Thymus (tissue), 11 donors: ENCODE measurements at regions not wholly inside any gene's neighbourhood (a gene's known extent, or its start where the extent isn't known, plus 50 kb on each side); places are given as distances from the start of the nearest gene placed in this dataset.
"Not testable (repeated sequence)": the region's sequence is repeated elsewhere in the genome, so short reads cannot be mapped to it uniquely, and the experiment has no call there.

Experiments used
- DNase-seq, 9 donors: peaks; one replicate each; pipeline ENCODE4 v3.0.0-alpha.2; 2013; ENCODE audit warnings: low spot score in 9 of 9, low read depth in 6 of 9, missing footprints in 1 of 9
- H3K27ac ChIP-seq, 2 donors: one replicate each; pipeline ENCODE4 v1.5.1; 2013; ENCODE audit warnings: control low read depth in 1 of 2, low read depth in 1 of 2, low read length in 1 of 2, mild to moderate bottlenecking in 1 of 2, moderate library complexity in 1 of 2
- H3K27me3 ChIP-seq, 2 donors: one replicate each; pipeline ENCODE4 v1.5.1; 2013; ENCODE audit warnings: low read length in 1 of 2; ENCODE audit not compliant: control insufficient read depth in 2 of 2, insufficient read depth in 1 of 2
- H3K36me3 ChIP-seq, 2 donors: one replicate each; pipeline ENCODE4 v1.5.1; 2013; ENCODE audit warnings: low read length in 1 of 2, mild to moderate bottlenecking in 1 of 2, moderate library complexity in 1 of 2; ENCODE audit not compliant: control insufficient read depth in 2 of 2, insufficient read depth in 2 of 2
- H3K4me1 ChIP-seq, 2 donors: one replicate each; pipeline ENCODE4 v1.5.1; 2013; ENCODE audit warnings: low read length in 2 of 2; ENCODE audit not compliant: control insufficient read depth in 2 of 2, insufficient read depth in 2 of 2
- H3K4me3 ChIP-seq, 2 donors: one replicate each; pipeline ENCODE4 v1.5.1; 2013; ENCODE audit warnings: low read length in 2 of 2, control low read depth in 1 of 2, mild to moderate bottlenecking in 1 of 2
- H3K9me3 ChIP-seq, 2 donors: one replicate each; pipeline ENCODE4 v1.5.1; 2013; ENCODE audit warnings: low read length in 1 of 2, mild to moderate bottlenecking in 1 of 2; ENCODE audit not compliant: control insufficient read depth in 2 of 2, insufficient read depth in 1 of 2
- WGBS: extraction: QIAGEN DNeasy Blood & Tissue Kit; methylation state at CpG from one replicate; pipeline ENCODE4 v1.1.7; 2013; 5-methylcytosine and 5-hydroxymethylcytosine counted together
- donor health status: healthy.

DNA sequence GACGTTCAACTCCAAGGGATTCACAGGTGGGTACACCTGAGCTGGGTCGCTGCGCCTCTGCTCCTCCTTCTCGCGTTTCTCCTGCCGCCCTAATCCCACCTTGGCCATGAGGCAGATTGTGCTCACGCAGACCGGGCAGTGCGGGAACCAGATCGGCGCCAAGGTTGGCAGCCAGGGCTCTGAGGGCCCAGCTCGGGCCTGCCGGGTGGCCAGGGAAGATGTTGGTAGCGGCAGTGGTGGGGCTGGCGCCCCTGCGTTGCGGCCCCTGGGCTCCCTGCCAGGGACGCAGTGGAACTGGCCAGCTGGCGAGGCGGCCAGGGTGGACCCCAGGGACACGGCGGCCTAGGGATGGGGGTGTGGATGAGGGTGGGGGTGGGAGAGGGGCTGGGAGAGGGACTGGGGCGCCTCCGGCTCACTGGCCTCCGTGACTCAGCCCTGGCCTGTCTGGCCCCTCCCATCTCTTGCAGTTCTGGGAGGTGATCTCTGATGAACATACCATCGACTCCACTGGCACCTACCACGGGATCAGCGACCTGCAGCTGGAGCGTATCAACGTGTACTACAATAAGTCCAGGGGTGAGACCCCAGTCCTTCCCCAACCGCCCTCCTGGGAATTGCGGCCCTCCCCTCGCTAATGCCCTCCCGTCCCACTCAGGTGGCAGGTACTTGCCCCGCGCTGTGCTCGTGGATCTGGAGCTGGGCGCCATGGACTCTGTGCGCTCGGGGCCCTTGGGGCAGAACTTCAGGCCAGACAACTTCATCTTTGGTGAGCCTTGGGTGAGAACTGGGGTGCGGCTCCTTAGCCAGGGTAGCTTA lies 114.9 kb upstream of the ALG10B start:
- 95% methylated on average over 41 of the region's 41 CpGs for WGBS
- Histone ChIP-seq H3K9me3 (peaks cover 1 to 45% of the 10 kb centered on the region in 2 donors), H3K27me3 (no peaks in the 10 kb centered on the region), H3K4me1 (no peaks in the 10 kb centered on the region), H3K36me3 (no peaks in the 10 kb centered on the region), H3K4me3 (no peak overlapping the region), H3K27ac (no peak overlapping the region)
- DNase-seq: no peak

DNA sequence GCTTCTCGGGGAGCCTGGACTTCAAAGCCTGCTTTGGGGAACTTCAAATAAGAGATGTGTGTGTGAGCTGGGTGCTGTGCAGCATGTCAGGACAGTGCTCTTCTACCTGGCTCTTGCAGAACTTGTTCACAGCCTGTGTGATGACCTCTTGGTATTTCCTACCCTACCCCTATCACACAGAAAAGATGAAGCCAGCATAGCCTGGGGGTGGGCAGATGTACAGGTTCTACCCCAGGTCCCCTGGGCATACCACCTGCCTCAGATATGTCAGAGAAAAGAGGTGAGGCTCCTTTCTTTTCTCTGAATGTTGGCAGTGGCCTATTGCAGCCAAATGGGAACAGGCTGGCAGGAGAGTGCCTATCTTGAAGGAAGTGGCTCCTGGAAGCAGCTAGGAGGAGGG lies 111.7 kb upstream of the ALG10B start:
- 94% methylated on average over 1 of the region's 1 CpG for WGBS
- Histone ChIP-seq H3K9me3 (peaks cover 1 to 46% of the 10 kb centered on the region in 2 donors), H3K4me3 (no peak overlapping the region), H3K27ac (no peak overlapping the region), H3K4me1 (no peaks in the 10 kb centered on the region), H3K36me3 (no peaks in the 10 kb centered on the region), H3K27me3 (no peaks in the 10 kb centered on the region)
- DNase-seq: no peak

DNA sequence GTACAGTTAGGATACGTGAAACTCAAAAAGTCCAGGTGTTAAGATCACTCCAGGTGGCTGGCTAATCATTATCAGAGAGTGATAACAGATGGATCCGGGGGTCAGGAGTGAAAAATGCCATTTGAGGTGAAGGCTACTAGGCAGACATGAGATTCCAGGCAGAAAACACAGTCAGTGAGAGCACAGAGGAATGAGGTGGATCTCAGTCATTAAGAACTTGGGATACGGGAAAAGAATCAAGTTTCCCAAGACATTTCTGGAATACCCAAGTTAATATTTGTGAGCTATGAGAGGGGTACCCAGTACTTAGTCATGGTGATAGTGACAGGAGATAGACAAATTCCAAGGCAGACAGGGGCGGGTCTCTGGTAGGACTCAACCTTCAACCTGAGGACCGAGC lies 94.6 kb upstream of the ALG10B start:
- Histone ChIP-seq H3K4me3 (no peak overlapping the region), H3K27me3 (no peaks in the 10 kb centered on the region), H3K9me3 (peaks cover 0 to 4% of the 10 kb centered on the region in 2 donors), H3K27ac (no peak overlapping the region), H3K36me3 (no peaks in the 10 kb centered on the region), H3K4me1 (no peaks in the 10 kb centered on the region)
- DNase-seq: no peak
- whole genome bisulfite sequencing: 81% methylated on average over 5 of the region's 5 CpGs

DNA sequence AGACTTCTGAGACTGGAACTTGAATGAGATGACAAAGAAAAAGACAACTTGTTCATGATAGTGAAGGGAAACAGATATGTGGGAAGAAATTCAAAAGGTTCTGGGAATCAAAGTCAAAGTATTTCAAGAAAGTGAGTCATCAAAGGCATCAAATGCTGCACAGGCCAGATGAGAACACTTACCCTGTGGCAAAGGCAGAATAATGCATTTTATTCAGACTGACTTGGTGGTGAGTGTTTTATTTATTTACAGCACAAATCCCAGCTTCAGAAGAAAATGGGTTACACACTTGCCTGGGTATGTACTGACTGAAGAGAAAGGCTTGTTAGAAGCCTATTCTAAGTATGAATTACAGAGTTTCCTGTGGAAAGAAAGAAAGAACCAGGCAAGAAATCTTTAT lies 78.2 kb upstream of the ALG10B start:
- not testable (repeated sequence) for H3K4me3 ChIP-seq, H3K9me3 ChIP-seq, DNase-seq, H3K27me3 ChIP-seq, H3K36me3 ChIP-seq, H3K4me1 ChIP-seq, H3K27ac ChIP-seq

DNA sequence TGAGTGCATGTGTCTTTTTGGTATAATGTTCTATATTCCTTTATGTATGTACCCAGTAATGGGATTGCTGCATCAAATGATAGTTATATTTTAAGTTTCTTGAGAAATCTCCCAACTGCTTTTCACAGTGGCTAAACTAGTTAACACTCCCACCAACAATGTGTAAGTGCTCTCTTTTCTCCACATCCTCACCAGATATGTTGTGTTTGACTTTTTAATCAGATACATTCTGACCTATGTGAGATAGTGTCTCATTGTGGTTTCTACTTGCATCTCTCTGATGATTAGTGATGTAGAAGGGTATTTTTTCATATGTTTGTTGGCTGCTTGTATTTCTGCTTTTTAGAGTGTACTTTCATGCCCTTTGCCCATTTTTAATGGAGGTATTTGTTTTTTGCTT lies 62.8 kb upstream of the ALG10B start:
- no peaks in the 10 kb centered on the region for H3K4me1 ChIP-seq
- H3K36me3 ChIP-seq: no peaks in the 10 kb centered on the region
- no peak overlapping the region for H3K4me3 ChIP-seq
- no peak overlapping the region for H3K27ac ChIP-seq
- DNase-seq: no peak
- no peaks in the 10 kb centered on the region for H3K27me3 ChIP-seq
- peaks cover 0 to 4% of the 10 kb centered on the region in 2 donors for H3K9me3 ChIP-seq

DNA sequence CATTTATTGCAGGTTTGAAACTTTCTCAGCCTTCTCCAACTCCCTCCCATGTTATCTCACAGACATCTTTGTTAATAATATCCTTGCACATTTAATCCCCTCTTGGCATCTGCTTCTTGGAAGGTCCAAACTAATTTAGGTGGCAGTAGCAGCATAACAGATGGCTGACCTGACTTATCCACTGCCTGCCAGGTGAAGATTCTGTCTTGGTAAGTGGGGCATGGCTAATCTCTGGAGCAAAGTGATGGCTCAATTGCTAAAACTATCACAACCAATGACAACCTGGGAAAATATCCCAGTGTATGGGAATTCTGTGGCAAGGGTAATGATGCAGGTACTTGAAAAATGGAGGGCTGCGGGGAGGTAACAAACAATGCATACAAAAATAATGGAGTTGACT lies 58.2 kb upstream of the ALG10B start:
- no peak for DNase-seq
- Histone ChIP-seq H3K4me3 (no peak overlapping the region), H3K4me1 (no peaks in the 10 kb centered on the region), H3K9me3 (peaks cover 1 to 9% of the 10 kb centered on the region in 2 donors), H3K27ac (no peak overlapping the region), H3K36me3 (no peaks in the 10 kb centered on the region), H3K27me3 (no peaks in the 10 kb centered on the region)
- 94% methylated on average over 1 of the region's 1 CpG for whole genome bisulfite sequencing
